Endothelial cell of umbilical vein (primary cell): ENCODE measurements at regions not wholly inside any gene's neighbourhood (a gene's known extent, or its start where the extent isn't known, plus 50 kb on each side); places are given as distances from the start of the nearest gene placed in this dataset.

ENCODE experiments used
- CTCF ChIP-seq, 2 donors: IDR thresholded peaks; 1 replicate in 1 of 2; 2 replicates in 1 of 2; pipeline ENCODE4 v1.5.1; 2011; ENCODE audit warnings: low read length in 2 of 2, mild to moderate bottlenecking in 2 of 2, moderate library complexity in 2 of 2, control low read depth in 1 of 2, inconsistent platforms in 1 of 2, low read depth in 1 of 2; ENCODE audit not compliant: insufficient read depth in 1 of 2; ENCODE audit errors: extremely low read depth in 1 of 2
- MAX ChIP-seq: IDR thresholded peaks from 2 replicates; pipeline ENCODE4 v1.6.1; 2011; ENCODE audit not compliant: insufficient read depth, insufficient read length
- POLR2AphosphoS5 ChIP-seq: IDR thresholded peaks from 2 replicates; pipeline ENCODE4 v1.6.1; 2012; ENCODE audit warnings: low read depth, mild to moderate bottlenecking, control low read depth, low read length, moderate library complexity; ENCODE audit not compliant: insufficient read depth

GRCh38 chr2:16429002-16429401, 236.6 kb downstream of the CYRIA start:
- TF ChIP-seq MAX (no peak), CTCF (IDR thresholded peaks at IDR 0.05; ENCODE audit: extremely low read depth in 1 of 2, insufficient read depth in 1 of 2, low read depth in 1 of 2, low read length in 2 of 2) (no peak), POLR2AphosphoS5 (no peak)
